OCI-M2 (cell line): ENCODE measurements at regions not wholly inside any gene's neighbourhood (a gene's known extent, or its start where the extent isn't known, plus 50 kb on each side); places are given as distances from the start of the nearest gene placed in this dataset.

Experiments
- DNase-seq: peaks from one replicate; lab custom pipeline; 2025; ENCODE audit not compliant: unreplicated experiment; lab: John Stamatoyannopoulos, UW

GRCh38 chr5:58357799-58358500 lies 101.9 kb downstream of the PLK2 start:
- no peak for DNase-seq

DNA sequence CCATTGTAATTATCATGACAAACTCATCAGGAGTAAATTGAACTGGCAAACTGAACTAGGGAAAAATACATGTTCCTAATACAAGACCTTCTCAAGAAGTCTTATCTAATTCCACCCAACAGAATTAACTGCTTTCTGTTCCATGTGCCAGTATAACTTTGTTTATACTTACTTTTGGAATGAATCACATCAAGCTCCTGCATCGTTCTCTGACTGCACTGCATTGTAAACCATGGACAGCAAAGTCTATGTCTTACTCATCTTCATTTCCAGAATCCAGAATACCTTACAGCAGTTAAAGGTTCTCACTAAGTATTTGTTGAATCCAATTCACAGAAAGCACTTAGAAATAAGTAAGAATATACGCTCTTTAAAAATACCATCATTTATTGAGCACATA lies 102.8 kb downstream of the PLK2 start:
- no peak for DNase-seq

DNA sequence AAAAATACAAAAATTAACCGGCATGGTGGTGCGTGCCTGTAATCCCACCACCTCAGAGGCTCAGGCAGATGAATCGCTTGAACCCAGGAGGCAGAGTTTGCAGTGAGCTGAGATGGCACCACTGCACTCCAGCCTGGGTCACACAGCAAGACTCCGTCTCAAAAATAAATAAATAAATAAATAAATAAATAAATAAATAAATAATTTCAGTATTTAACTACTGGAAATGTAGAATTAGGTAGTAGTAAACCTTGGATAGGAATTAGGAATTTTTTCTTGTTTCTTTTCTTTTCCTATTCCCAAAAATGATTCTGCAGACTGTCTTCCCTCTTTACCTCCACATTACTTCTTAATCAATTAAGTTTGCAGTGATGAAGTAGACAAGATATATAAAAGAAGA lies 103.2 kb downstream of the PLK2 start:
- no peak for DNase-seq

DNA sequence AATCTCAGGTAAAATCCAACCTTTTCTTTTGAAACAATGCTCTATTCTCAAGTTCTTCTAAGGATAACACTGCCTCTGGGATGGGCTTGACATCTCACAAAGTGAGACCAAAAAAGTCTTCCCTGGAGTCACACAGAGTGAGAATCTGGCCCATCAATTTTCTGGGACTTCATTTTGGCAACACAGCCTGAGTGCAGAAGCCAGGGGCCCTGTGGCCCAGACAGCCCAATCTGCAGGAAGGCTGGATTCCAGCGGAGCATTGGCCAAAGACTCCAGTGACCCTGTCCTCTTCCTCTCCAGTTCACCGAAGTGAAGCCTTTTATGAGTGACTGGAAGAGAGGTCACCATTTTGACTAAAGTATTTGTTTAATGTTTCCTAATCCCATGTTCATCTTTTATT lies 105.1 kb downstream of the PLK2 start:
- no peak for DNase-seq

DNA sequence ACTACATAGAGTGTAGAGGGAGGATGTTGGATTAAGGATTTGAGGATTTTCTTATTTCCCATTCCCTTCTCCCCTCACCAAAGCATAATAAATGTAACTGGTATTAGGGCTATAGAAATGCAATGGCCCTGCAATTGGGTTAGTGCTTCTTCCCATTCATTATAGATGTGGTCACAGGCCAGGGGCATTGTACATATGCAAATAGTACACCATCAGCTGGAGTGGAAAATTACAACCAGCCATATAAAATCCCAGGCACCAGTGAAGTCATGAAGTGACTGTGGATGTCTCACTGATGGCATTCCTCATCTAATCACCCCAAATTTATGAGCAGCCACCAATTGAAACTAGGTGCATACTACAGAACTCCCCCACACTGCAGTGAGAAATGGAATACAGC lies 105.9 kb downstream of the PLK2 start:
- DNase-seq, result no peak

DNA sequence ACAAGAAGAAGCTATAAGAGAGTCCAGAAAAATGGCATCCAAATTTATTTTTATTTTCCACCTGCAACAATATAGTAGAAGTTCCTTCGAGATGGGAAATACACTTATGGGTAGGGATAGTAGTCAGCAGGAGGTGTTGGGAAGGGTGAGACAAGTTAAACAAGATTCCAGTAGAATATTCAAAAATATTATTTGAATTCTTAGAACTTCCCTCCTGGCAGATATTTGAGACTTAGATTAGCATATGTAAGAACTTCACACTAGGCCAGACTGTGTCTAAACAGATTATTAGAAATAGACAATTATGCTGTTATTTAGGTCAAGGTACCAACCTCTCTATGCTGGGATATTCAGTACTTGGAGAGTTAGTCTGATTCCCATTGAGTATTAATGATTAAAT lies 108.7 kb downstream of the PLK2 start:
- DNase-seq, result no peak

- no peak for DNase-seq
These were observed 110.7 kb downstream of the PLK2 start for GRCh38 chr5:58348996-58349728.

DNA sequence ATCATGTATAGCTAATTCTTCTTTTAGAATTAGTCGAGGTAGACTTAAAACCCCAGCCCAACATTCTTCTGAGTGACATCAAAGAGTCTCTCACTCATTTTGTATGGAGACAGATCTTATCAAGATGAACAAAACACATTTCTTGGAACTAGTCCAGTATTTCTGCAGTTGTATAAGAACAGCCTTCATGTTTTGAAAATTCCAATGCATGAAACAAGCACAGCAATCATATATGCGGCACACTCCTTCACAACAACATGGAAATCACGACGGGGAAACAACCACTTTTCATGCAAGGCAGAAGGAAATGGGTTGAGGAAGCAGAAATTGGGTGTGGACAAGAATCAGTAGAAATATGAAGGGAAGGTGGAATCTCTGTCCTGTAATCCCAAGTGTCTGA lies 113.8 kb downstream of the PLK2 start:
- no peak for DNase-seq

DNA sequence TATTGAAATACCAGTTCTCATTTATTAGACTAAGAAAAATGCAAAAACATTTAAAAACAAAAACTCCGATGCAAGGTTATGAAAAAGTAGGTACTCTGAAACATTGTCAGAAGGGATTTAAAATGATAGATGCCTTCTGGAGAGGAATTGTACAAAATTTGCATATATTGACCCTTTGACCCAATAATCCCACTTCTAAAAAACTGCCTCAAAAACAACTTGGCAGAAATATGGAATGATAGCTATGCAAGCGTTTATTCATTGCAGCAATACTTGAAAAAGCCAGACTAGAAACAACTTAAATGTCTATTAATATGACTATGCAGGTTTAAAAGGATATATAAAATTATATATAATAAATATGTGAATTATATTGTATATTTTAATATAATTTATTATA lies 118.4 kb downstream of the PLK2 start:
- no peak for DNase-seq

- DNase-seq, result no peak
These were observed 124.4 kb downstream of the PLK2 start for GRCh38 chr5:58335518-58335917.

- DNase-seq, result no peak
These were observed 125.9 kb downstream of the PLK2 start for GRCh38 chr5:58334035-58334434.

DNA sequence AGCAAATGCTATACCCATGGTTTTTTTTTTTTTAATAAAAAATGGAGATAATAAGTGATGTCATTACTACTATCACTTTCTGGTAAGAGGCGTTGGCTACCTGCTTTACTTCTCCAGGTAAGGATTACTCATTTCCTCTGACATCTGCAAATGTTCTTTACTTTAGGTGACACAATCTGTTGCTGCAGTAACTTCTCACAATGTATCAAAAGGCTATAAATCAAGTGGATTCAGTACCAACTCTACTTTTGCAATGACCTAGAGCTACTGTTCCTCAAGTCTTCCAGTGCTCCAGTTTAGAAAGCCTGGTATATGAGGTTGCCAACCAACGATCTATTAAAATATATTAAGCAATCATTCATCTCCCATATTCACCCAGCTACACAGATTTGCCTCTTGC lies 129.1 kb downstream of the PLK2 start:
- no peak for DNase-seq

- no peak for DNase-seq
These were observed 132.6 kb downstream of the PLK2 start for GRCh38 chr5:58327289-58327688.

DNA sequence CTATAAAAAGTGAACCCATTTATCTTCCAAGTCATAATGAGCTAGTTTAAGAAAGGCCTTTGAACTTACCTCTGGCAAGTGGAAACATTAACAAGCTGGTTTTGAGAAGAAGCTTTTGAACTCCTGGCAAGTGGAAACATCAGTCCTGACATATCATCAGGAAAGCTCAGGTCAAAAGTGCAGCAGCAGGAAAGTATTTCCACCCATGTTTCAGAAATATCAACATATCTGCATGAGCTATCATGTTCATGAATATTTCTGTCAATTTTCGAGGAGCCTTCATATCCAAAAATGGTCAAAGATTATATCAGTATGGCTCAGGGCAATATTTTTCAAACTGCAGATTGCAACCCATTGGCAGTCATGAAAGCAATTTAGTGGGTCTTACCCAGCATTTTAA lies 133.9 kb downstream of the PLK2 start:
- DNase-seq, result no peak

DNA sequence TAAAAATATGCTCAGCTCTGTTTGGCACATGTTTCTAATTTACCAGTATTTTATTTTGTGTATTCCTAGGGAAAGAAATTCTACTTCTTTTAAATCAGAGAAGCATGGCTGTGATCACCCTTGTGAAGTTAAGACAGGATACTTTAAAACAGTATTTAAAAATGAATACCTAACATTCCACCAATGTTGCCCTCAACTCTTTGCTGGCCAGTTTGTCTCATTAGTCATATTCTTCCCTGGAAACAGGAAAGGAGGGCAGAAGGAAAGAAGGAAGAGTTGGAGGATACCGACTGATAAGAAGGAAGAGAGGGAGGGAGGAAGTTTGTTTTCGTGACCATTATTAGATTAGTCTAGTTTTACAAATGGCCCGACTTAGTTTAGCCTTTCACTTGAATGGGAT lies 137.4 kb downstream of the PLK2 start:
- DNase-seq, result no peak

DNA sequence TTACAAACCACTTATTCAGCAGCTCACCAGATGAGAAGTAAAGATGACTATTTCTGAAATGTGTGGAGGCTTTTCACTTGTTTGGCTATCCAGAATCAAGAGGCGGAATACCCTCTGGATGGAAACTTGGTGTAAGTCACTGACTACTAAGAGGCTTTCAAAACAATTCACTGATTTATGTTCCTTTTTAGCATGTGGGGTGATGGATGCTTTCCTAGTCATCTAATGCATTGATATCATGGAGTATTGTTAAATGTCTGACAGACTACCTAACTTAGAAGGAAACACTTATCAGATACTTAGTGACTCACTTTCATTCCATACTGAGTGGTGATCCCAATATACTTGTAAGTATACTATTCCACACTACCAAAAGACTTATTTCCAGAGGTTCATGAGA lies 141.4 kb downstream of the PLK2 start:
- no peak for DNase-seq

DNA sequence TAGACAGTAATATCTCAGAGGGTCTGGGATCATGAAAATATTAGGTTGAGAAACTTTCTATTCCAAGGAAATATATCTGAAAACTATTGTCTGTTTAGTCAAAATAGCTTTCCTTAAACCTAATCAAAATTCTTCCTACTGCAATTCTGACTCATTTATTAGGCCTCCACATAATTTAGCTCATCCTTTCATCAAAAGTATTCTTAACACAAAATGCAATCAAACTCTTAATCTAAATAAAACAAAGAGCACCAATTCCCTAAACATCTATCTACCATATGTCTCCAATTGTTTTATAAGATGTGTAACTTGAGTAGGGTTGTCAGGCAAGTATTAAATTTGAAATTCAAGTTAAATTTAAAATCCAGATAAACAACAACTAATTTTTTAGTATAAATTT lies 142.1 kb downstream of the PLK2 start:
- DNase-seq, result no peak

- no peak for DNase-seq
These were observed 142.9 kb downstream of the PLK2 start for GRCh38 chr5:58317009-58317408.

GRCh38 chr5:58315794-58316193 lies 144.1 kb downstream of the PLK2 start:
- no peak for DNase-seq

DNA sequence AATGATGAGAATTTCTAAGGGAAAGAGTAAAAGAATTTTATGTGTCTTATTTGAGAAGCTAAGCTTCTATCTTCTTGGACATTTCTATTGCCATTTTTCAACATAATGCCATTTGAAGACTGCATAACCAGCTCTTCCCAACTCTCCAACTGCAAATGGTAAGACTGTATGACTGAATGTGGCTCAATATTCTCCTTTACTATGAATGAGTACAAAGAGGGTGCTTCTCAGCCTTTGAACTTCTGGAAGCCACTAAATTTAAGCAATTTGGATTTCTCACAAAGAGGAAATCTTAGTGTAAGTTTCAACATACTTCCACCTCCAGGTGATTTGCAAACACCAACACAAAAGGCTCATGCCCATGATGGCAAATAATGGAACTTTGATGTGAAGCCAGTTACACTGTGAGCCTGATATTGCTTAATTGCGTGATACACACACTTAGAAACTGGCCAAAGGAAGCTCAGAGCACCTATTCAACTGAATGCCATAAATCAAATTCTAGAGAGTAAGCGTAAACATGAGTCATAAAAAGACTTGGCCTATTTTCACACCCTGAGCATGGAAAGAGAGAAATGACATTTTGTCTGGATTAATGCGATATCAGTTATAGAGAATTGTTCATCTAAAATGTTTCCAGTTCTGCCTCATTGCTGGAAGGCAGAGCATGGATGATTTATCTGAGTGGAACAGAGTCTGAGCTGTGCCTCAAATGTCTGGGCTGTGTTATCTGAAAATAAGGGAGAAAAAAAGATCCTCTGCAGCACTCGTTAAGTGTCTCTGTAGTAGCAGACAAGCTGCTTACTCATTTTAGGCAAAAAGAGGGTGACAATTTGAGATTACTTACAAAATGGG lies 145.3 kb downstream of the PLK2 start:
- no peak for DNase-seq

GRCh38 chr5:58312299-58312698 lies 147.6 kb downstream of the PLK2 start:
- no peak for DNase-seq

GRCh38 chr5:58311526-58311925 lies 148.4 kb downstream of the PLK2 start:
- no peak for DNase-seq
